NCI-H2227 (cell line): ENCODE measurements at regions not wholly inside any gene's neighbourhood (a gene's known extent, or its start where the extent isn't known, plus 50 kb on each side); places are given as distances from the start of the nearest gene placed in this dataset.
"Not testable (repeated sequence)": the region's sequence is repeated elsewhere in the genome, so short reads cannot be mapped to it uniquely, and the experiment has no call there.

Experiments used
- DNase-seq: peaks from one replicate; lab custom pipeline; 2025; ENCODE audit not compliant: unreplicated experiment; lab: John Stamatoyannopoulos, UW

DNA sequence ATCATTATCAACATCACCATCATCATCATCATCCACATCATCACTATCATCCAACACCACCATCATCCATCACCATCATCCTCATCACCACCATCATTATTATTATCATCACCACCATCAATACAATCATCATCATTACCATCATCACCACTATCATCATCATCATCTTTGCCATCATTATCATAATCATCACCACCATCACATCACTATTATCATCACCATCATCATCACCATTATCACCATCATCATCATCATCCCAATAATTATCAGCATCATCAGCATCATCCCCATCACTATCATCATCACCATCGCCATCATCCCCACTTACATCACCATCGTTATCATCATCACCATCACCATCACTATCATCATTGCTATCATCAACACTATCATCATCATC is 1021.9 kb upstream of the PRKX start:
- DNase-seq: no peak

DNA sequence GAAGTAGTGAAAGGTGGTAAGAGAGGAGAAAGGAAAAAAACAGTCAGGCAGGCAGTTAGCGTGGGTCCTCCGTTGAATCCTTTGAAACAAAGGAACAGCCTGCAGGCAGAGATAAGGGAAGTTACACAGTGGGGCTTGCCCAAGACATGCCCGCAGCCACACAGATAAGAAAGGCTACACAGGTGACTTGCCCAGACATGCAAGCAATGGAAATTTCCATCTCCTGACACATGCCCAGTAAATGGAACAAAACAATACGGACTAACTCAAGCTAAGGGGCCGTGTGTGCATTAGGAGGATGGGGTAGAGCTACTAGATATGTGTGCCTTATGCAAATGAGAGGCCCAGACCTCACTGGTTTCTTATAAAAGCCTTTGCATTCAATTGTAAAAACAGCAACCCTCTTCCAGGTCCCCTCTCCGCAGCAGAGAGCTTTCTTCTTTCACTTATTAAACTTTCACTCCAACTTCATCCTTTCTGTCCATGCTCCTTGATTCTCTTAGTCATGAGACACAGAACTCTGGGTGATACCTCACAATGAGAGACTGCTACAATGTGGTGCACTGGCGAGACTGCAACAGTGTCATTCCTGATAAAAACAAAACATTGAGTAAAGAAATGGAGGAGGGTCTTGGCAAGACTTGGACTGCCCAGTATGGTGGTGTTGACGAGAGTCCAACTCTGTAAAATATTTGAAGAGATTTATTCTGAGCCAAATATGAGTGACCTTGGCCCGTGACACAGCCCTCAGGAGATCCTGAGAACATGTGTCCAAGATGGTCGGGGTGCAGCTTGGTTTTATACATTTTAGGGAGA is 997.4 kb upstream of the PRKX start:
- no peak for DNase-seq

DNA sequence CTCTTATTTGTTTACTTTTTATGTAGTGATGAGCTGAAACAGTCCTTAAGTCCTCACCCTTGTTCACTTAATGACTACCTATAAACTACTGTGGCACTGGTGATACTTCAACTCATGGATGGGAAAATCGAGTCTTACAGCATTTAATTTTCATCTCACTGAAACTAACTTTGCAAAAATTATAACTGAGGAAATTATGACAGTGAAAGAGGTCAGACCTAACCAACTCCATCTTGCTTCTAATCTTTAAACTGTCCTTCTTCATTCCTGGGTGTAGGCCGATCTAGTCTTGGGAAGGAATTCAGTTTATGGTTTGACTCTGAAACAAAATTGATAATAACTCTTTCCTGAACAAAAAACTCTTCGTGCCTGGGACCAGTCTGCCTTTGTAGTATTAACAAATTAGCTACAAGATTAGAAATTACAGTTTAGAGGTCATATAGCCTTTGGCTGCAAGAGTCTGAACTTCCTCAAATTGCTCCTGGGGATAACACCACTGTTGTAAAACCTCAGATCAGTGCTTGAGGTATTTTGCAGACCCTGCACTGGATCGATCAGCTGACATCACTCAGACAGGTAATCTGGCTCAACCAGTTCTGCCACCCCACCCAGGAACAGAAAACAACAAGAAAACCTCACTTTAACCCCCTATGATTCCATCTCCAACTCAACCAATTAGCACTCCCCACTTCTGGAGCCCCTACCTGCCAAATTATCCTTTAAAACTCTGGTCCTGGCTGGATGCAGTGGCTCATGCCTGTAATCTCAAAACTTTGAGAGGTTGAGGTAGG is 995.7 kb upstream of the PRKX start:
- DNase-seq: no peak

DNA sequence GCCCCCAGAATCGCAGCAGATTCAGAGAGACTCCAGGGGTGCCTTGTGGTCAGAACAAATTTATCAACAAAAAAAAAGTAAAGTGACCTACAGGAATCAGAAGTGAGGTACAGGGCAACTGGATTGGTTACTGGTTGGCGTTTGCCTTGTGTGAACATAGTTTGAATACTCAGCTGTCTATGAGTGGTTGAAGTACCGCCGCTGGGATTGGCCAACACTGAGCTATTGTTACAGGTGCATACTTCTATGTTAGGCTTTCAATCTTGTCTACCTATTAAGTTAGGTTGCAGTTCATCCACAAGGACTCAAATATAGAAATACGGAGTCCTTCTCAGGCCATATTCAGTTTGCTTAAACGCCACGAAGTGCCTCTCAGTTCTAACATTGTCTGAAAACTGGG is 993.5 kb upstream of the PRKX start:
- DNase-seq: no peak

DNA sequence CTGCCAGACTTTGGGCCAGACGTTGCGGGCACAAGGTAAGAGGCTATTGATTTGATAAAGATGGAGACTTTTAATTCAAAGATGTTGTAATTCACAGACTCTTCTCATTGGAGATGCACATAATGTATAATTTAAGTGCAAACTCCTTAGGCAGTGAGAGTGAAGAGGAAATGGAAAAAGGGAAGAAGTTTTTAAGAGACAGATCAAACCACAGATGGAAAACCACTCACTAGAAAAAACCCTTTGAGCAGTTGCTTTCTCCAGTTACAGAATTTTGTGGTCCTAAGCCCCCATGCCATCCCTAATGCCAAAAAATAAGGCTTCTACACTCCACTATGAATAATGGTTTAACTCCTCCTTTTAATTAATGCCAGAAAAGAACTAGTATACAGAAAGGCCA is 977.1 kb upstream of the PRKX start:
- DNase-seq: no peak

DNA sequence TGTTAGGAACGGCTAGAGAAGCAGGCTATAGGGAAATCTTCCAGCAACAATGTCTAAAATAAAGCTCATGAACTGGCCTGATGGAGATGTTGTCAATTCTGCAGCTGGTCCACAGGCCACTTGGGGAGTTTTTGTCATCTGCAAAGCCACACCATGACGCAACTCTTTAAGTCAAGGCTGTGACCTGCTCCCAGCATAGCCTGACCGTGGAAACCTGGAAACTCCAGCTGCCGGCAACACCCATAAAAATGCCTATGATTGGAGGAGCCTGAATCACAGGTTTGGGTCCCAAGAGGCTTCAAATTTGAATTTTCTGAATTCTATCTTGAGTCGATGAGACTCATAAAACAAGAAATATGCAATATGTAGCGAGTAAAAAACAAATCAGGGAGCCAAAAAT is 969.2 kb upstream of the PRKX start:
- no peak for DNase-seq

DNA sequence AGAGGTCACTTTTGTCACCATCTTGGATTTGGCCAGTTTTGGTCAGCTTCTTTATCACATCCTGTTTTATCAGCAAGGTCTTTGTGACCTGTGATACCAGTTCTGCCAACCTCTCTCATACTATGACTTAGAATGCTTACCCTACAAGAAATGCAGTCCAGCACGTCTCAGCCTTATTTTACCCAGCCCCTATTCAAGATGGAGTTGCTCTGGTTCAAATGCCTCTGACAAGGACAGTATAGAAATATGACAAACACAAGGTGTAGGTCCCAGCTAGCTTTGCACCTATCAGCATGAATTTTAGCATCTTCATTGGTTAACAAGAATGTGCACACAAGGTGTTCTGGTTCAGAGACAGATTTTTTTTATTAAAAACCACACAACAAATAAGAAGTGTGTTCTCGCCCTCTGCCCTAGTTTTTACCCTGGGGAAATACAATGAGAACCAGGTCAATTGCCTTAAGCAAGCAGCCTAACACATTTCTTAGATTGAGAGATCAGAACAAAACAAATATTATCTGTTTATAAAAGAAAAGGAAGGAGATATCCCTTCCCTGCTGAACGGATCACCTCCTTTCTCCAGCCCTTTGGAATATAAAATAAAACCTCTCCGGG is 962.3 kb upstream of the PRKX start:
- DNase-seq: no peak

DNA sequence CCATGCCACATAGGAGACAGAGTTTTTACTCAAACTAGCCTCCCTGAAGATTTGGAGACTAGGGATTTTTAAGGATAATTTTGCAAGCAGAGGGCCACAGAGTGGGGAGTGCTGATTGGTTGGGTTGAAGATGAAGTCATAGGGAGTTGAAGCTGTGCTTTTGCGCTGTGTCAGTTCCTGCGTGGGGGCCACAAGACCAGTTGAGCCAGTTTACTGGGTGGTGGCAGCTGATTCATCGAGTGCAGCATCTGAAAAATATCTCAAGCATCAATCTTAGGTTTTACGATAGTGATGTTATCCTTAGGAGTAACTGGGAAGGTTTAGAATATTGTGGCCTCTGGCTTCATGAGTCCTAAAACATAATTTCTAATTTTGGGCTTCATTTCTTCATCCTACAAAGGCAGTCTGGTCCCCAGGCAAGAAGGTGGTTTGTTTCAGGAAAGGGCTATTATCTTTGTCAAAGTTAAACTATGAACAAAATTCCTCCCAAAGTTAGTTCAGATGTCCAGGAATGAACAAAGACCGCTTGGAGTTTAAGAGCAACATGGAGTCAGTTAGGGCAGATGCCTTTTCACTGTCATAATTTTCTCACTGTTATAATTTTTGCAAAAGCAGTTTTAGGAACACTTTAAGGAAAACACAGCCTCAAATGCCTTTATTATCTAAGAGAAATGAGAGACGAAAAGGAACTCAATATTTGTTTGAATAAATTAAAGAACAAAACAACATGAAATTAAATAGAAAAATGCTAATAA is 960.8 kb upstream of the PRKX start:
- no peak for DNase-seq

DNA sequence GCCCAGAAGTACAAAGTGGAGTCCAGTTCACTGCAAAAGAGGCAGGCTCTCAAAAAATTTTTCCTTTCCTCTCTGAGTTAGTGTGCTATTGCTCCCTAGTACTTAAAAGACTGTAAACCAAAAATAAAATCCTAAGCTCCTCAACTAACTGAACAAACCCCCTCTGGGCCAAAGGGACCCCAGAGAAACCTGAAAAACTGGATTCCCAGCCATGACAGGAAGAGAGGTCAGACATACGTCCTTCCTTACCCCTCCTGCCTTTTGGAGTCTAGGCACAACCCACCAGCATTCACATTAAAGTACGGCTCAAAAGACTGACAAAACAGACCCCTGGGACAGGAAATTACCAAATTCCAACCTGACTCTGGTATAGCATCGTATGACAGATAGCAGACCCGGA is 957.9 kb upstream of the PRKX start:
- no peak for DNase-seq

DNA sequence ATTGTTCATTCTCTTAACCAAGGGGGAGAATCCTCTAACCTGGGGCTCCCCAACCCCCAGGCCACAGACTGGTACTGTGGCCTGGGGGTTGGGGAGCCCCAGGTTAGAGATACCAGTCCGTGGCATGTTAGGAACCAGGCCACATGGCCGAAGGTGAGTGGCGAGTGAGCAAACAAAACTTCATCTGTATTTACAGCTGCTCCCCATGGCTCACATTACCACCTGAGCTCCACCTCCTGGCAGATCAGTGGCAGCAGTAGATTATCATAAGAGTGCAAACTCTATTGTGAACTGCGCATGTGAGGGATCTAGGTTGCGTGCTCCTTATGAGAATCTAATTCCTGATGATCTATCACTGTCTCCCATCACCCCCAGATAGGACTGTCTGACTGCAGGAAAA is 957.2 kb upstream of the PRKX start:
- DNase-seq: no peak

DNA sequence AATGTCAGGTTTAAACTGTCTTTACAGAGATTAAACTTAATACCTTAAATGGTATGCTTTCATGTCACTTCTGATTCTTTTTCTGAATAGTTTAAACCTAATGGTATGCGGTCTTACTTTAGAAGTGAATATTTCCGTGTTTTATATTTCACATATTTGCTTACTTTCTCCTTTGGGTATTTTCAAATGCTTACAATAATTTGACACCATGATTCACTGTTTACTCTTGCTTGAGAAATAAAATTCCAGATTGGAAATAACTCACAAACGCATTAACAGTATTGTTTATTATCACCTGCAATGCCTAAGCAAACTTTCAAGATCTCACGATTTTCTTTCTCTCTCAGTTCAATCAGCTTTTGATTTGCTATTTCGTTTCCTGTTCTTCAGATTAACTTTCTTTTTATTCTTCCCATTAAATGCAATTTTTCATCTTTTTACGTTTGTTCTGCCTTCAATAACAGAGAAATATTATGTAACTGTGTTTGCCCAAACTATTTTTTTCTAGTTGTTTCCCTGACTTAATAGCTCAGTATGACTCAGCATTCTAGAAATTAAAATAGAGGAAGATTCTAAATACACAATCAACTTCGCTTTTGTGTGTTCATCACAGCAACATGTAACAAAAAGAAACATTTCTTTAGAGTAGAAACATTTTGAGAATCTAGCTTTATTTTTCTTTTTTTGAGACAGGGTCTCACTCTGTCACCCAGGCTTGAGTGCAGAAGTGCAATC is 955.5 kb upstream of the PRKX start:
- DNase-seq: no peak

DNA sequence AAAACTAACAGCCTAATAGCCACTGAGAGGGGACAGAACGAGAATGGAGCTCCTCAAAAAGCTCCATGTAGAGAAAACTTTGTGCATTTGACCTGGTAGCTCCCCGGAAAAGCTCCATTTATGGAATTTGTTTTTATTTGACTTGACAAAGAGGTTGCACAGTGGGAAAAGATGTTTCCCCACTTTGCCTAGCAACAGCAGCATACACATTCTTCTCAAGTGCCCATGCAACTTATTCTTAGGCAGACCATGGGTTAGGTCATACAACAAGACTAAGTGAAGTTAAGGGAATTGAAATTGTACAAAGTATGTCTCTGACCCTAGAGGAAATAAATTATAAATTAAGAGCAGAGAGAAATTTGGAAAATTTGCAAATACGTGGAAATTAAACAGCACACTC is 949.6 kb upstream of the PRKX start:
- no peak for DNase-seq

DNA sequence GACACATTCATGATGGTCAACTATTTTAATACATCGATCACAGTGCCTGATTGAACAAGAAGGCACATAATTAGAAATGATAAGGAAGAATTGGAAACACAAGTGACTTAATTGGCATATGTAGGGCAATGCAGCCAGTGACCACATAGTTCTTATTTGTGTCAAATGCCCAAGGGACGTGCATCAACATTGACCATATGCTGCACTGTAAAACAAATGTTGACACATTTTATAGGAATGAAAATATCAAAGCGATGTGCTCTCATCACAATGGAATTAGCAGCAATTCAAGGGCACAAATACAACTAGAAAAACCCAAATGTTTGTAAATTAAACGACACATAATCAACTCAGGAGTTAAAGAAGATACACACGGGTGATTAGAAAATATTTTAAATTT is 948.3 kb upstream of the PRKX start:
- DNase-seq: no peak

DNA sequence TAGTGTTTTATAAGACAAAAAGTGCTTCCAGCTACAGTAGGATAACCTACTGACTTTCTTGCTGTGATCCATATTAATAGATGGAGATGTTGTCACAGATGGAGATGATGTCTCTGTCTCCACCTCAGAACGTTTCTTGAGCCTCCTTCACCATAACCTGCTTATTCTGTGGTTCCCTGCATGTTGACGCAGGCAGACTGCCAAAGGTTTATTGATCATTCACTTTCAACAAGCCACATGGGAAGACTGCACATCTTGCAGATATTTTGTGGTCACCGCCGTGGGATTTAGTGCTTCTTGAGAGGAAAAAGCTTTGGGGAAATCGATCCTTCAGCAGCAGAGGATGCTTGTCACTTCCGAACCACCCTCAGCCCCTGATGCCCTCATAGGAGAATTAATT is 943.0 kb upstream of the PRKX start:
- DNase-seq: no peak

DNA sequence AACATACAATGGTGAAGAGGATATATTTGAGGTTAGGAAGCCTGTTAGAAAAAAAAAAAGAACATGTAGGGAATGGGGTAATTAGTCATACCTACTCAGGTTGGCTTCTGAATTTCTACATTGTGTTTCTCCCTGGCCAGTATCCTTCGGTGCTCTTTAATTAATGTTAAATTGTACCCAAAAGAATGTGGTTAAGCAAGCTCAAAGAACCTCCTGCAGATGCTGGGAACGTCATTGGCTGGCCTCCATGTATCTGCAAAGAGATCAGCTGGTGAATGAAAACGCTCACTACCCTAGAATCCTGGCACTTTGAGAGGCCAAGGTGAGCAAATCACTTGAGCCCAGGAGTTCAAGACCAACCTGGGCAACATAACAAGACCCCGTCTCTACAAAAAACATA is 942.3 kb upstream of the PRKX start:
- DNase-seq: no peak

DNA sequence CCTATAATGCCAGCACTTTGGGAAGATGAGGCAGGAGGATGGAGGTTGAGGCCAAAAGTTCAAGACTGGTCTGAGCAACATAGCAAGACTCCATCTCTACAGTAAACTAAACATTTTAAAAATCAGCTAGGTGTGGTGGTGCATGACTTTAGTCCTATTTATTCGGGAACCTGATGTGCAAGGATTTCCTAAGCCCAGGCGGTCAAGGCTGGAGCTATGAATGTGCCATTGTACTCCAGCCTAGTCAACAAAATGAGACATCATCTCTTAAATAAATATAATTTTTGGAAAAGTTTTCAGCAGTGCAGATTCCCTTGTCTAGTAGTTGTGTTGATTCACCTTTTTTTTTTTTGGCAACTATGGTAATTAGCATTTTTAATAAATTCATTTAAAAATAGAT is 928.7 kb upstream of the PRKX start:
- no peak for DNase-seq

DNA sequence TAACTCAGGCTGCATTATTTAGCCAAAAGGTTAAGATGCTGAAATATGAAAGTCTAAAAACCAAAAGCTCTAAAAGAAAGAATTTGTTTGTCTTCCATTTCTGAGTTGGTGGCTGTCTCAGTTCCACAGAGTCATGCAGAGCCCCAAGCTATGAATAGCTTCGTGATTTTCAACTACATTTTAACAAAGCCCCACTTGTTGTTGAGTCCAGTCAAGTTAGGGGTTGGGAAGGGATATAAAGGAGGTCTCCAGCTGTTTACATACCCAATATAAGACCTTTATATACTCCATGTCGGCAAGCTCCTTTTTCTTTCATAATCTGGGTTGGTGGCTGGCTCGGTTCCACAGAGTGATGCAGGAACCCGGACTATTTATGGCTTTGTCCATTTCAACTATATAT is 924.6 kb upstream of the PRKX start:
- no peak for DNase-seq

DNA sequence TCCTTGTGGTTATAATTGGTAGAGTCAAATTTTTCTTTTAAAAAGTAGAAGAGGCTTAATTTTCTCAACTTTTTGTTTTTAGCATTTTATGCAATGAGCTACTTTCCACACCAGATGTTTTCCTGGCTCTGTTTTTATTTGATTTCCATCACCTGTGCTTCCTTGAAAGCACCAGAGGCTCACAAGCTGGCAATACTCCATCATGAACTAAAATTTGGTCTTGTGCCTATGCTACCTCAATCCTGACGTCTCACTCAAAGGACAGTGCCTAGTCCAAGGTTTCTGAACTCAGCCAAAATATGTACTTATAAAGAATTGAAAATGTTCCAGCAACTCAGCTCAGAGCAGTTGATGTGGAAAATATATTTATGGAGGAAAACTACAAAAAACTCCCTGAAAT is 914.0 kb upstream of the PRKX start:
- no peak for DNase-seq

DNA sequence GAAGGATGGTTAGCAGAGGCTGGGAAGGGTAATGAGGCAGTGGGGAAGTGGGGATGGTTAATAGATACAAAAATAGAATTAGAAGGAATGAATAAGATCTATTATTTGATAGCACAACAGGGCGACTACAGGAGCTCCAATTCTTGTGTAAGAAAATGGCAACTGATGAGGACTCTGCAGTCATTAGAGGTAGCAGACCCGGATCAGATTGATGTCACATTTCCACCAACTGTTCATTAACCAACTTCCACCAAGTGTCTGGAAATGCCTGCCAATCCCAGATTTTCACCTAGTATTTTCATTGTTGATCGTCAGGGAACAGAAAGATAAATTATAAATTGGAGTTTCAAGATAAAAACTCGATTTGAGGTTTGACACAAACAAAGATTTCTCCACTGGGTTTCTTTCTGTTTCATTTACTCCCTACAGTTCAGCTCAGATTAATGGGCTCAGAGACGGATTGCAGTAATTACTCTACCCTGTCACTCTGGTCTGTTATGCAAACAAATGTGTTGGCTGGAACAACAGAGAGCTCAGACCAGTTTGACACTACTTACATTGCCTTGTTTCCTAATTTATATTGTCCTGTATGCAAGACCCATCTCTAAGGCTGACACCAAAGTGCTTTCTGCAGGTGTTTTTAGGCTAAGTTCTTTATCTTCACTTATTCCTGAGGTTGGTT is 909.2 kb upstream of the PRKX start:
- no peak for DNase-seq

DNA sequence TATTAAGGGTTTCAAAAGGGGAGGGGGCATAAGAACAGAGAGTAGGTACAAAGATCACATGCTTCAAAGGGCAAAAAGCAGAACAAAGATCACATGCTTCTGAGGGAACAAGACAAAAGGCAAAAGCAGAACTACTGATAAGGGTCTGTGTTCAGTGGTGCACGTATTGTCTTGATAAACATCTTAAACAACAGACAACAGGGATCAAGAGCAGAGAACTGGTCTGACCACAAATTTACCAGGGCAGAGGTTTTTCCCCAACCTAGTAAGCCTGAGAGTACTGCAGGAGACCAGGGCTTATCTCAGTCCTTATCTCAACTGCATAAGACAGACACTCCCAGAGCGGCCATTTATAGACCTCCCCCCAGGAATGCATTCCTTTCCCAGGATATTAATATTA is 900.2 kb upstream of the PRKX start:
- not testable (repeated sequence) for DNase-seq
